ENCODE measurements at regions not wholly inside any gene's neighbourhood (a gene's known extent, or its start where the extent isn't known, plus 50 kb on each side); places are given as distances from the start of the nearest gene placed in this dataset.
"Not testable (repeated sequence)": the region's sequence is repeated elsewhere in the genome, so short reads cannot be mapped to it uniquely, and the experiment has no call there.

- not testable (repeated sequence) for H4K20me1 ChIP-seq (ENCODE audit: insufficient read depth, low read length); H3K79me2 ChIP-seq (ENCODE audit: insufficient read depth, low read length); H3K36me3 ChIP-seq (ENCODE audit: insufficient read depth, low read length); H3K27me3 ChIP-seq (ENCODE audit: insufficient read depth, low read length, poor library complexity); H3K9ac ChIP-seq (ENCODE audit: low read depth, low read length); H3K27ac ChIP-seq (ENCODE audit: low read length); H3K4me3 ChIP-seq (ENCODE audit: low read depth in 1 of 2, low read length in 2 of 2); H3K9me3 ChIP-seq (ENCODE audit: insufficient read depth, low read length, severe bottlenecking); H3K4me2 ChIP-seq (ENCODE audit: insufficient read depth, low read length)
- peak overlapping the region; percentile 52; the same call in 1 of the 2 replicates for H2AFZ ChIP-seq (ENCODE audit: low read depth, low read length)
- peaks cover 11% of the 10 kb centered on the region for H3K4me1 ChIP-seq (ENCODE audit: insufficient read depth, low read length)
- TF ChIP-seq, protein P1, sequence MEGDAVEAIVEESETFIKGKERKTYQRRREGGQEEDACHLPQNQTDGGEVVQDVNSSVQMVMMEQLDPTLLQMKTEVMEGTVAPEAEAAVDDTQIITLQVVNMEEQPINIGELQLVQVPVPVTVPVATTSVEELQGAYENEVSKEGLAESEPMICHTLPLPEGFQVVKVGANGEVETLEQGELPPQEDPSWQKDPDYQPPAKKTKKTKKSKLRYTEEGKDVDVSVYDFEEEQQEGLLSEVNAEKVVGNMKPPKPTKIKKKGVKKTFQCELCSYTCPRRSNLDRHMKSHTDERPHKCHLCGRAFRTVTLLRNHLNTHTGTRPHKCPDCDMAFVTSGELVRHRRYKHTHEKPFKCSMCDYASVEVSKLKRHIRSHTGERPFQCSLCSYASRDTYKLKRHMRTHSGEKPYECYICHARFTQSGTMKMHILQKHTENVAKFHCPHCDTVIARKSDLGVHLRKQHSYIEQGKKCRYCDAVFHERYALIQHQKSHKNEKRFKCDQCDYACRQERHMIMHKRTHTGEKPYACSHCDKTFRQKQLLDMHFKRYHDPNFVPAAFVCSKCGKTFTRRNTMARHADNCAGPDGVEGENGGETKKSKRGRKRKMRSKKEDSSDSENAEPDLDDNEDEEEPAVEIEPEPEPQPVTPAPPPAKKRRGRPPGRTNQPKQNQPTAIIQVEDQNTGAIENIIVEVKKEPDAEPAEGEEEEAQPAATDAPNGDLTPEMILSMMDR (IDR thresholded peaks at IDR 0.05; ENCODE audit: borderline replicate concordance, extremely low read depth, low read length, poor library complexity, severe bottlenecking): peak; percentile 37
- DNase-seq: peak; percentile 69
- ATAC-seq (ENCODE audit: insufficient read depth, low read depth): peak; percentile 87
Measured at GRCh38 chr4:104930745-104931736, 215.6 kb upstream of the TET2 start.

GRCh38 chr4:104938624-104939023 is 208.1 kb upstream of the TET2 start:
- peak; percentile 34 for DNase-seq
- no peak overlapping the region for H3K27ac ChIP-seq (ENCODE audit: low read length)
- H4K20me1 ChIP-seq (ENCODE audit: insufficient read depth, low read length): no peaks in the 10 kb centered on the region
- no peak for TF ChIP-seq EZH2 (IDR thresholded peaks at IDR 0.05; ENCODE audit: borderline replicate concordance, low read depth, low read length, severe bottlenecking)
- TF ChIP-seq, protein P1 (IDR thresholded peaks at IDR 0.05; ENCODE audit: borderline replicate concordance, extremely low read depth, low read length, poor library complexity, severe bottlenecking): no peak
- no peak overlapping the region for H3K4me3 ChIP-seq (ENCODE audit: low read depth in 1 of 2, low read length in 2 of 2)
- no peaks in the 10 kb centered on the region for H3K79me2 ChIP-seq (ENCODE audit: insufficient read depth, low read length)
- no peak overlapping the region for H3K9ac ChIP-seq (ENCODE audit: low read depth, low read length)
- ATAC-seq (ENCODE audit: insufficient read depth, low read depth): peak; percentile 85
- no peaks in the 10 kb centered on the region for H3K9me3 ChIP-seq (ENCODE audit: insufficient read depth, low read length, severe bottlenecking)
- H2AFZ ChIP-seq (ENCODE audit: low read depth, low read length): no peak overlapping the region
- no peaks in the 10 kb centered on the region for H3K4me1 ChIP-seq (ENCODE audit: insufficient read depth, low read length)
- H3K27me3 ChIP-seq (ENCODE audit: insufficient read depth, low read length, poor library complexity): no peaks in the 10 kb centered on the region
- H3K36me3 ChIP-seq (ENCODE audit: insufficient read depth, low read length): no peaks in the 10 kb centered on the region
- H3K4me2 ChIP-seq (ENCODE audit: insufficient read depth, low read length): no peak overlapping the region

DNA sequence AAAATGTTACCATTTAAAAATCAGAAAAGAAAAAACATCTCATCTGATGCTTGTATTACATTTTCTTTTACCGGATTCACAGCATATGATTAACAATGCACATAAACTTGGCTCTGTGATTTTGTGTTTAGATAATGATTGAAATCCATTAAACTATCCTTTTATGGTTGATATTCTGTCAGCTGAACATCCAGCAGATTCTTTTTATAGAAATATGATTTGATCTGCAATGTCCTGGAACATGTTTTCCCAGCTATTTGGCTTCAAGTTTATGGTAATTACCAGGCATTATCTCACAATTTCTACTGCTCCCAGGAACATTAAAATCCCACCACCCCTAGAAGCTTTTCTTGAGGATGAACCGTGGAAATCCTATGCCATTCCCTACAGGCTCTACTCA is 205.7 kb upstream of the TET2 start:
- no peaks in the 10 kb centered on the region for H3K36me3 ChIP-seq (ENCODE audit: insufficient read depth, low read length)
- no peaks in the 10 kb centered on the region for H3K9me3 ChIP-seq (ENCODE audit: insufficient read depth, low read length, severe bottlenecking)
- DNase-seq (no peak), ATAC-seq (ENCODE audit: insufficient read depth, low read depth) (no peak)
- no peaks in the 10 kb centered on the region for H3K4me1 ChIP-seq (ENCODE audit: insufficient read depth, low read length)
- TF ChIP-seq, protein P1 (IDR thresholded peaks at IDR 0.05; ENCODE audit: borderline replicate concordance, extremely low read depth, low read length, poor library complexity, severe bottlenecking): no peak
- no peak for TF ChIP-seq EZH2 (IDR thresholded peaks at IDR 0.05; ENCODE audit: borderline replicate concordance, low read depth, low read length, severe bottlenecking)
- H3K79me2 ChIP-seq (ENCODE audit: insufficient read depth, low read length): no peaks in the 10 kb centered on the region
- no peaks in the 10 kb centered on the region for H4K20me1 ChIP-seq (ENCODE audit: insufficient read depth, low read length)
- no peak overlapping the region for H3K9ac ChIP-seq (ENCODE audit: low read depth, low read length)
- H3K27ac ChIP-seq (ENCODE audit: low read length): no peak overlapping the region
- H2AFZ ChIP-seq (ENCODE audit: low read depth, low read length): no peak overlapping the region
- no peak overlapping the region for H3K4me3 ChIP-seq (ENCODE audit: low read depth in 1 of 2, low read length in 2 of 2)
- H3K27me3 ChIP-seq (ENCODE audit: insufficient read depth, low read length, poor library complexity): no peaks in the 10 kb centered on the region
- H3K4me2 ChIP-seq (ENCODE audit: insufficient read depth, low read length): no peak overlapping the region

Measured in DND-41 (cell line).